Loucy (cell line): ENCODE measurements at regions not wholly inside any gene's neighbourhood (a gene's known extent, or its start where the extent isn't known, plus 50 kb on each side); places are given as distances from the start of the nearest gene placed in this dataset.

Source experiments
- CTCF ChIP-seq: fragments of 200-600 bp; sonication (generic); conservative IDR thresholded peaks from 2 replicates; pipeline ENCODE4 v1.5.1; 2014; ENCODE audit warnings: mild to moderate bottlenecking, antibody characterized with exemption, low read length
- EZH2phosphoT487 ChIP-seq: fragments of 200-600 bp; IDR thresholded peaks from 2 replicates; pipeline ENCODE4 v1.6.1; 2018; ENCODE audit warnings: antibody characterized with exemption, mild to moderate bottlenecking, moderate library complexity, borderline replicate concordance

- TF ChIP-seq CTCF (no peak), EZH2phosphoT487 (no peak)
Observed at GRCh38 chr16:59163371-59164055, 429.4 kb upstream of the GOT2 start.
